C4-2B (cell line): ENCODE measurements at regions not wholly inside any gene's neighbourhood (a gene's known extent, or its start where the extent isn't known, plus 50 kb on each side); places are given as distances from the start of the nearest gene placed in this dataset.

Source experiments
- H3K27ac ChIP-seq: fragments of 450-650 bp; 2 replicates; pipeline ENCODE4 v1.5.1; 2017
- ZFX ChIP-seq: fragments of 450-650 bp; IDR thresholded peaks from 2 replicates; pipeline ENCODE4 v1.6.1; 2017
- TF ChIP-seq, protein P1 (sequence below): fragments of 450-650 bp; conservative IDR thresholded peaks from 2 replicates; pipeline ENCODE4 v1.5.1; 2017; ENCODE audit warnings: mild to moderate bottlenecking

DNA sequence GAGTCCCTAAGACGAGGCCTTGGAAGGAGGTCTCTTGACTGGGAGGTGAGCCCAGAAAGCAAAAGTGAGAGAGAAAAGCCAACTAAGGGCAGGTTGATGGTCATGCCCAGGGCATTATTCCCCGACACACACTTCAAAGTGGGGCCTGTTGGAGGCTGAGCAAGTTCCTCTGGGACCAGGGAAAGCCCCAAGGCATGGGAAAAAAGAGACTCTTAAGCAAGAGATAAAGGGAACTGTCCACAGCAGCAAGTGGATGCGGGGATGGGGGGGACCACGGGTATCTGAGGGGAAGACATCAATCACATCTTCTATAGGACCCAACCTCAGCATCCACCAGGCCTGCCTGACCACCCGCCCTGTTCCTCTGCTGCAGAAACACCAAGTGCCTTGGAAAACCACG lies 119.9 kb upstream of the MAFB start:
- TF ChIP-seq ZFX, result no peak
- TF ChIP-seq, protein P1, sequence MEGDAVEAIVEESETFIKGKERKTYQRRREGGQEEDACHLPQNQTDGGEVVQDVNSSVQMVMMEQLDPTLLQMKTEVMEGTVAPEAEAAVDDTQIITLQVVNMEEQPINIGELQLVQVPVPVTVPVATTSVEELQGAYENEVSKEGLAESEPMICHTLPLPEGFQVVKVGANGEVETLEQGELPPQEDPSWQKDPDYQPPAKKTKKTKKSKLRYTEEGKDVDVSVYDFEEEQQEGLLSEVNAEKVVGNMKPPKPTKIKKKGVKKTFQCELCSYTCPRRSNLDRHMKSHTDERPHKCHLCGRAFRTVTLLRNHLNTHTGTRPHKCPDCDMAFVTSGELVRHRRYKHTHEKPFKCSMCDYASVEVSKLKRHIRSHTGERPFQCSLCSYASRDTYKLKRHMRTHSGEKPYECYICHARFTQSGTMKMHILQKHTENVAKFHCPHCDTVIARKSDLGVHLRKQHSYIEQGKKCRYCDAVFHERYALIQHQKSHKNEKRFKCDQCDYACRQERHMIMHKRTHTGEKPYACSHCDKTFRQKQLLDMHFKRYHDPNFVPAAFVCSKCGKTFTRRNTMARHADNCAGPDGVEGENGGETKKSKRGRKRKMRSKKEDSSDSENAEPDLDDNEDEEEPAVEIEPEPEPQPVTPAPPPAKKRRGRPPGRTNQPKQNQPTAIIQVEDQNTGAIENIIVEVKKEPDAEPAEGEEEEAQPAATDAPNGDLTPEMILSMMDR, result no peak
- no peak overlapping the region for H3K27ac ChIP-seq

- TF ChIP-seq, protein P1, result no peak
- TF ChIP-seq ZFX, result no peak
- H3K27ac ChIP-seq, result no peak overlapping the region
These were observed 120.3 kb upstream of the MAFB start for GRCh38 chr20:40809361-40809760.

DNA sequence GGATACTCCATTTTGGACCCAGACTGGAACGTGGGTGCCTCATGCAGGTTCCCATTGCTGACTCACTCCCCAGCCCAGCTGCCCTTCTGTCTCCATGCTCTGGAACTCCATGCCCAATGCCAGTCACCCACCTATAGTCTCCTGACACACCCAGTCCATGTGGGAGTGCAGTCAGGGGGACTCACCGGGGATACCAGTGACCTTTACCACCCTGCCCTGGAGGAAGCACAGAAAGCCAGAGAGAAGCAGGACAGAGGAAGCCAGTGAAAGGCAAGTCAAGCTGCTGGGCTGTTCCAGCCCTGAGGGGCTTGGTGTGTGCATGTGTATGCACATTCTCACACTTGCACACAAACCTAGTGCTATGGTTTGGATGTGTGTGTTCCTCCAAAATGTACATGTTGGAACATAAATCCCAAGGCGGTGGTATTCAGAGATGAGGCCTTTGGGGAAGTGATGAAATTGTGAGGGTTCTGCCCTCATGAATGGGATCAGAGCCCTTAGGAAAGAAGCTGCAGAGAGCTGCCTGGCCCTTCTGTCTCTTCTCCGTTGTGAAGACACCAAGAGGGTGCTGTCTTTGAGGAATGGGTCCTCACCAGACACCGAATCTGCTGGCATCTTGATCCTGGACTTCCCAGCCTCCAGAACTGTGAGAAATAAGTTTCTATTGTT lies 121.4 kb upstream of the MAFB start:
- no peak overlapping the region for H3K27ac ChIP-seq
- TF ChIP-seq ZFX, result no peak
- TF ChIP-seq, protein P1, result no peak

DNA sequence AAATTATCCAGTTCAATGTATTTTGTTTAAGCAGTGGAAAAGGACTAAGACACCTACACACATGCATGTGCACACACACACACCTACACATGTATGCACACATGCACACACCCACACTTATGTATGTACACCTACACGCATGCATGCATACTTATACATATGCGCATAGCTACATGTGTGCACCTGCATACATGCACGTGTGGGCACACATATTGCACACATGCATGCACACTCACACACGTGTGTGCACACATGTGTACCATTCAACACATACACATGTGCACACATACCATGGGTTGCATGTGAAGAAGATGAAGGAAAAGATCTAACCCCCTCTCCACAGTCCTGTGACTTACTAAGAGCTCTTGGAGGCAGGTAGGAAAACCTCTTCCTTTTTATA lies 122.0 kb upstream of the MAFB start:
- no peak for TF ChIP-seq ZFX
- TF ChIP-seq, protein P1, result no peak
- H3K27ac ChIP-seq, result no peak overlapping the region

DNA sequence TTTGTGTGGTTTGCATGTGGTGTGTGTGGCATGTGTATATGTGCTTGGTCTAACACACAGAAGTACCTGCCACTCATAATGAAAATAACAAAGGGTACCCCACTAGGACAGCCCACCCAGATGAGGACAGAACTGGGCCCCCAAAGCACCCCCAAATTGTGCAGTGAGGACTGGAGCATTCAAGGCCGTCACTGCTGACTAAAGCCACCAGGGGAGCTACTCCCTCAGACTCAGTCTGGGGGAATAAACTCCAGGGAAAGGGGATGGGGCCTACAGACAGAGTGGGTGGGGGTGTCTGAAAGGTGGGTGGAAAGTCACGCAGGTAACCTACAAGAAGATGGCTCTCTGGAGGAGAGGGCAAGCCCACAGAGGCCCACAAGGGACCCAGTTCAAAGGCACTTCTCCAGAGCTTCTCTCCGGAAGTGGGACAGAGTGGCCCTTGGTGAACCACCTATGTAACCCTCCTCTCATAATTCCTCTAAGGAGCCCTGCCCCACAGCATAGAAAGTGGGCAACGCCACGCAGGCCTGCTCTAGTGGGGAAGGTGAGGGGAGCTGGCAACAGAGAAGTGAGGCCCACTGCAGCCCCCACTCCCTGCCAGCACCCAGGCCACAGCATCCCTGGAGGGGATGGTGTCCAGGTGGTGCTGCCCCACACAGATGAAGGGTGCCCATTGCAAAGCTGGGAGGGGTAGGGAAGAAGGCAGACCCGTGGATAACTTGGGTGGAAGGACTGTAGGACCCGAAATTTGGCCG lies 122.8 kb upstream of the MAFB start:
- no peak for TF ChIP-seq ZFX
- TF ChIP-seq, protein P1, result no peak
- H3K27ac ChIP-seq, result no peak overlapping the region

- no peak for TF ChIP-seq ZFX
- TF ChIP-seq, protein P1, result no peak
These were observed 123.4 kb upstream of the MAFB start for GRCh38 chr20:40812415-40812925.

DNA sequence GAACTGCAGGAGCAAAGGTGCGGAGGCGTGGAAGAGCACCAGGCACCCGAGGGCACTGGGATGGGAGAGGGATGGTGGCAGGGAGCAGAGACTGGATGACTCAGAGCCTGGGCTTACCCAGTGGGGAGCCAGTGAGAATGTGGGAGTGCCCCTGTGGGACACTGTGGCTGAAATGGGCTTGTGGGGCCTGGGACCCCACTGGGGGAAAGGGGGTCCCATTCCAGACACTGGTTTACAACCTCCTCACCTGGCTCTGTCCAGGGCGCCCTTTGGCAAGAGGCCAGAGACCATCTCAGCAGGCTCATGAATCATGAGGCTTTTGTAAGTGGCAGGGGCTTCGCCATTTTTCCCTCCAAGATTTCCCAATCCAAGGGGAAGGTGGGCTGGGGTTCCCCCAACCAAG lies 124.0 kb upstream of the MAFB start:
- no peak overlapping the region for H3K27ac ChIP-seq
- TF ChIP-seq, protein P1, result no peak
- no peak for TF ChIP-seq ZFX

More at GRCh38 chr20:40812415-40812925, 123.4 kb upstream of the MAFB start:
- no peak overlapping the region for H3K27ac ChIP-seq
